ENCODE measurements at regions not wholly inside any gene's neighbourhood (a gene's known extent, or its start where the extent isn't known, plus 50 kb on each side); places are given as distances from the start of the nearest gene placed in this dataset.

DNA sequence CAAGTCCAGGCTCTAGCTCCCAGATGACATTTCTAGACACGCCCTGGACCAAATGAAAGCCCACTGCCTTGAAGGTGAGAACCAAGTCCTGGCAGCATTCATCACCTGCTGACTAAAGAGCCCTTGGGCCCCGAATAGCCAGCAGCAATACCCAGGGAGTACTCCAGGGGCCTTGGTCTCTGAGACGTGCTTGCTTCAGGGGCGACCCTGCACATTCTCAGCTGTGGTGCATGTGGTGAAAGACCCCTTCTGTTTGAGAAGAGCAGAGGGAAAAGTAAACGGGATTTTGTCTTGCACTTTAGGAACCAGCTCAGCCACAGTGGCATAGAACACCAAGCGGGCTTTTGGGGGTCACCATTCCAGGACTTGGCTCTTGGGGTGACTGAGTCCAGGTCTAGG lies 260.5 kb upstream of the MYT1L start:
- TF ChIP-seq CTCF (IDR thresholded peaks at IDR 0.05; ENCODE audit: insufficient read depth, low read depth, low read length, missing control alignments), result no peak
- no peak for DNase-seq (ENCODE audit: low read depth)
- H3K4me3 ChIP-seq (ENCODE audit: low read depth, low read length), result no peak overlapping the region

- TF ChIP-seq CTCF (IDR thresholded peaks at IDR 0.05; ENCODE audit: insufficient read depth, low read depth, low read length, missing control alignments), result no peak
- no peak for DNase-seq (ENCODE audit: low read depth)
- no peak overlapping the region for H3K4me3 ChIP-seq (ENCODE audit: low read depth, low read length)
Observed at GRCh38 chr2:2590841-2591541, 259.9 kb upstream of the MYT1L start.

DNA sequence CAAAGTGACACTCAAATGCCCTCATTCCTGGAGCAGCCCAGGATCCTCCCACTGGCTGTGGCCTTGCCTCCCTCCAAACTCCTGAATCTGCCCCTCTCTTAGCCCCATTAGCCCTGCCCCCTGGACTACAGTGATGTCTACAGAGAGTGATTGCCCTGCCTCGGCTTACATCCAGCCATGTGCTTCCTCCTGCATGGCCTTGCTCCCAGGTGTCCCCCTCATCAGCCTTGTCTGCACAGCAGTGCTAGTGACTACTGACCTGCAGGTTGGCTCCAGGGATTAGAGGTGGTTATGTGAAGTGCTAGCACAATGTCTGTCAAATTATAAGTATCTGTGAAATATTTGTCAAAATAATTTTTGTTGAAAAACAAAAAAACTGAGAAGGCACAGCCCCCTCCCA lies 259.1 kb upstream of the MYT1L start:
- H3K4me3 ChIP-seq (ENCODE audit: low read depth, low read length), result no peak overlapping the region
- DNase-seq (ENCODE audit: low read depth), result no peak
- TF ChIP-seq CTCF (IDR thresholded peaks at IDR 0.05; ENCODE audit: insufficient read depth, low read depth, low read length, missing control alignments), result no peak

GRCh38 chr2:2588777-2589176 lies 257.7 kb upstream of the MYT1L start:
- no peak for DNase-seq (ENCODE audit: low read depth)
- no peak overlapping the region for H3K4me3 ChIP-seq (ENCODE audit: low read depth, low read length)
- TF ChIP-seq CTCF (IDR thresholded peaks at IDR 0.05; ENCODE audit: insufficient read depth, low read depth, low read length, missing control alignments), result no peak

DNA sequence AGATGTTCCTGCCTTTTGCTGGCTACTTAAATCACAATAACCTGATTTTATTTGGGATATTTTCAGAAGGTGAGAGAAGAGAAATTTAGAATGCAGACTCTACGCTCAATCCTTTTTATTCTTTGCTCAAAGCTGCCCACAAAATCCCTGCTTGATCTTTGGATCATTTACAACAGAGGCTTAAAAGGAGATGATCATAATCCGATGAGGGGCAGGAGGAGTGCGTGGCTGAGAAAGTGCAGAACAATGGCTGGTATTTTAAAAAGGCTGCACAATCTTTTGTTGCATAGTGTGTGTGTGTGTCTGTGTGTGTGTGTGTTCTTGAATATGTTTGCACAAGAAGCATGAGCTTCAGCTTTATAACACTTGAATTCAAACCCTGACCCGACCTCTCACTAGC lies 256.3 kb upstream of the MYT1L start:
- no peak overlapping the region for H3K4me3 ChIP-seq (ENCODE audit: low read depth, low read length)
- no peak for DNase-seq (ENCODE audit: low read depth)
- TF ChIP-seq CTCF (IDR thresholded peaks at IDR 0.05; ENCODE audit: insufficient read depth, low read depth, low read length, missing control alignments), result no peak

- DNase-seq (ENCODE audit: low read depth), result no peak
- TF ChIP-seq CTCF (IDR thresholded peaks at IDR 0.05; ENCODE audit: insufficient read depth, low read depth, low read length, missing control alignments), result no peak
- H3K4me3 ChIP-seq (ENCODE audit: low read depth, low read length), result no peak overlapping the region
Observed at GRCh38 chr2:2586931-2587330, 255.9 kb upstream of the MYT1L start.
